A673 (cell line): ENCODE measurements at regions not wholly inside any gene's neighbourhood (a gene's known extent, or its start where the extent isn't known, plus 50 kb on each side); places are given as distances from the start of the nearest gene placed in this dataset.

Experiments used
- CTCF ChIP-seq: fragments of 300-800, 200-600 bp; sonication (generic); conservative IDR thresholded peaks from 2 replicates; pipeline ENCODE4 v1.5.1; 2017; ENCODE audit warnings: low read depth, mild to moderate bottlenecking, antibody characterized with exemption, low read length, moderate library complexity, mixed read lengths
- EZH2 ChIP-seq: fragments of 200-600 bp; sonication (generic); IDR thresholded peaks from 2 replicates; pipeline ENCODE4 v1.6.1; 2017; ENCODE audit warnings: borderline replicate concordance, low read depth, mild to moderate bottlenecking, mixed read lengths, antibody characterized with exemption, low read length; ENCODE audit not compliant: poor library complexity, severe bottlenecking

DNA sequence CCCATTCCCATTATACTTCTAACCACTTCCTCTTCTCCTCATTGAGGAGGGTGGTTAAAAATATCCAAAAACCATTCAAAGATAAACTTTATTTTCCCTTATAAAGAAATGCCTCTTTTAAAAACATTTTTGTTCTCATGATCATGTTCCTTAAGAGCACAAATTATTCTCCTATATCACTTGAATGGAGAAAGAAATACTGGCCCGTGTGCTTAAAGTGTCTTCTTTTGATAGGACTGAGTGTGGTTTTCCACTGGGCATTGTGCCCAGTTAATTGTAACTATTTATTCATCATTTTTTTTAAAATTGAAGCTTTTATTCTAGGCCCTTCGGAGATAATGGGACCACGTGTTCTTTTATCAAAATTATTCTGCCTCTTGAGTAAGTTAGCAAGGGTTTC is 871.5 kb downstream of the QKI start:
- no peak for TF ChIP-seq CTCF
- no peak for TF ChIP-seq EZH2
